GM10248 (cell line): ENCODE measurements at regions not wholly inside any gene's neighbourhood (a gene's known extent, or its start where the extent isn't known, plus 50 kb on each side); places are given as distances from the start of the nearest gene placed in this dataset.

Experiments used
- CTCF ChIA-PET: fragments of 300-600 bp; sonication (Branson Sonifier 250); formaldehyde crosslinking; extraction: SDS; loops from one replicate; lab custom pipeline; 2021; ENCODE audit warnings: antibody characterized with exemption; lab: Yijun Ruan, JAX
- POLR2A ChIA-PET: fragments of 350-650 bp; sonication (Branson Sonifier 250); formaldehyde crosslinking; extraction: SDS; loops from one replicate; lab custom pipeline; 2020; ENCODE audit warnings: antibody characterized with exemption; lab: Yijun Ruan, JAX
- DNase-seq: peaks from one replicate; pipeline ENCODE4 v3.0.0; 2012; ENCODE audit errors: extremely low spot score
- CTCF ChIP-seq: IDR thresholded peaks from 2 replicates; pipeline ENCODE4 v1.5.1; 2012; ENCODE audit warnings: mild to moderate bottlenecking, low read depth; ENCODE audit errors: extremely low read depth, missing control alignments, control extremely low read depth

- TF ChIP-seq CTCF = no peak
- ChIA-PET CTCF (no interaction called here), POLR2A (no interaction called here)
- no peak for DNase-seq
Observed at GRCh38 chr20:52552181-52552872, 360.7 kb upstream of the ZFP64 start.

GRCh38 chr20:52542131-52542530 is 350.6 kb upstream of the ZFP64 start:
- ChIA-PET CTCF (no interaction called here), POLR2A (no interaction called here)
- no peak for TF ChIP-seq CTCF

GRCh38 chr20:52540509-52540908 is 348.9 kb upstream of the ZFP64 start:
- DNase-seq = no peak
- POLR2A ChIA-PET = no interaction called here
- CTCF ChIA-PET = no interaction called here
- TF ChIP-seq CTCF = no peak

More at GRCh38 chr20:52542131-52542530, 350.6 kb upstream of the ZFP64 start:
- DNase-seq = no peak

GRCh38 chr20:52539891-52540290 is 348.3 kb upstream of the ZFP64 start:
- TF ChIP-seq CTCF = no peak
- DNase-seq = no peak
- ChIA-PET CTCF (no interaction called here), POLR2A (no interaction called here)

- TF ChIP-seq CTCF = no peak
- ChIA-PET POLR2A (no interaction called here), CTCF (interaction anchor here (1.4 kb wide), 1 partner anchor 10 kb away, joined by 3 read pairs; no protein-coding TSS in a partner anchor)
- DNase-seq = no peak
Observed at GRCh38 chr20:52536841-52537400, 345.3 kb upstream of the ZFP64 start.

GRCh38 chr20:52536040-52536439 is 344.5 kb upstream of the ZFP64 start:
- POLR2A ChIA-PET = no interaction called here
- CTCF ChIA-PET = no interaction called here
- no peak for DNase-seq
- no peak for TF ChIP-seq CTCF

- POLR2A ChIA-PET = no interaction called here
- TF ChIP-seq CTCF = no peak
- DNase-seq = no peak
- CTCF ChIA-PET = no interaction called here
Observed at GRCh38 chr20:52534616-52535015, 343.0 kb upstream of the ZFP64 start.
